GM12865 (cell line): ENCODE measurements at regions not wholly inside any gene's neighbourhood (a gene's known extent, or its start where the extent isn't known, plus 50 kb on each side); places are given as distances from the start of the nearest gene placed in this dataset.

Experiments
- DNase-seq: peaks from one replicate; pipeline ENCODE4 v3.0.0; 2010; ENCODE audit warnings: low read depth
- H3K4me3 ChIP-seq: 2 replicates; pipeline ENCODE4 v1.5.1; 2011; ENCODE audit warnings: mild to moderate bottlenecking, low read depth, low read length, control low read depth
- TF ChIP-seq, protein P1 (sequence below): IDR thresholded peaks from 2 replicates; pipeline ENCODE4 v1.5.1; 2011; ENCODE audit warnings: low read length, control low read depth, low read depth, inconsistent platforms; ENCODE audit not compliant: insufficient read depth; ENCODE audit errors: missing control alignments

DNA sequence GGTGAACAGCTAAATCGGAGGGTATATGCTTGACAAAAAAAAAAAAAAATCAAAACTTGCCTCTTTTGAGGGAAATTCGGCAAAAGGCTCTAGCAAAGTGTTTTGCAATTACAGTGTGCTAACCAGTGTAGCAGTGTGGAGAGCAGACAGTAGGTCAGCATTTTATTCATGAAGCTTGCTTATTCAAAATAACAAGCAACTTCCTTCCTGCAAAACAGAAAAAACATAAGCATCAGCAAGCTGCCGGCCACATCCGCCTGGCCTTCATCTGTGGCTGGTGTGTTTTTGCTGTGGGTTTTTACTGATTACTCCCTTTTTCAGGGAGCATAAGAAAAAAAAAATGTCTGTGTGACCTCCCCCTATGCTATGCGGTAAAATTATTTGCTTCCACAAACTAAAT lies 434.1 kb downstream of the OCA2 start:
- DNase-seq, result no peak
- TF ChIP-seq, protein P1, sequence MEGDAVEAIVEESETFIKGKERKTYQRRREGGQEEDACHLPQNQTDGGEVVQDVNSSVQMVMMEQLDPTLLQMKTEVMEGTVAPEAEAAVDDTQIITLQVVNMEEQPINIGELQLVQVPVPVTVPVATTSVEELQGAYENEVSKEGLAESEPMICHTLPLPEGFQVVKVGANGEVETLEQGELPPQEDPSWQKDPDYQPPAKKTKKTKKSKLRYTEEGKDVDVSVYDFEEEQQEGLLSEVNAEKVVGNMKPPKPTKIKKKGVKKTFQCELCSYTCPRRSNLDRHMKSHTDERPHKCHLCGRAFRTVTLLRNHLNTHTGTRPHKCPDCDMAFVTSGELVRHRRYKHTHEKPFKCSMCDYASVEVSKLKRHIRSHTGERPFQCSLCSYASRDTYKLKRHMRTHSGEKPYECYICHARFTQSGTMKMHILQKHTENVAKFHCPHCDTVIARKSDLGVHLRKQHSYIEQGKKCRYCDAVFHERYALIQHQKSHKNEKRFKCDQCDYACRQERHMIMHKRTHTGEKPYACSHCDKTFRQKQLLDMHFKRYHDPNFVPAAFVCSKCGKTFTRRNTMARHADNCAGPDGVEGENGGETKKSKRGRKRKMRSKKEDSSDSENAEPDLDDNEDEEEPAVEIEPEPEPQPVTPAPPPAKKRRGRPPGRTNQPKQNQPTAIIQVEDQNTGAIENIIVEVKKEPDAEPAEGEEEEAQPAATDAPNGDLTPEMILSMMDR, result no peak
- no peak overlapping the region for H3K4me3 ChIP-seq

DNA sequence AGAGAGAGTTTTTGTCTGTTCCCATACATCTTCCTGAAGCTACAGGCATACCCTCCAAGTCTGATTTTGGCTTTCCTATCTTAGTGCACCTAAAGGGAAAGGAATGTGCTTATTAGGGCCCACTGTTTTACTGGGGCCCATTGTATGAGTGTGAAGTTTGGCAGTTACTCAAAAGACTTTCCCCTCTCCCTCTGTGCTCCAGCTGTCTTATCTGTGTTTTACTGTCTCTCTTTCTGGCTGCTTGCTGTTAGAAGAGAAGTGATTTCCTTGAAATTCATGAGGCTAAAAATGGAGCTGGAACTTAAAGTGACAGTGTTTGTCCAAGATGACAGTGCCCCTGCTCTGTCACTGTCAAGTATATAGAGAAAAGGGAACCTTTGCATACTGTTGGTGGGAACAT lies 436.2 kb downstream of the OCA2 start:
- no peak for DNase-seq
- TF ChIP-seq, protein P1, result no peak
- H3K4me3 ChIP-seq, result no peak overlapping the region

DNA sequence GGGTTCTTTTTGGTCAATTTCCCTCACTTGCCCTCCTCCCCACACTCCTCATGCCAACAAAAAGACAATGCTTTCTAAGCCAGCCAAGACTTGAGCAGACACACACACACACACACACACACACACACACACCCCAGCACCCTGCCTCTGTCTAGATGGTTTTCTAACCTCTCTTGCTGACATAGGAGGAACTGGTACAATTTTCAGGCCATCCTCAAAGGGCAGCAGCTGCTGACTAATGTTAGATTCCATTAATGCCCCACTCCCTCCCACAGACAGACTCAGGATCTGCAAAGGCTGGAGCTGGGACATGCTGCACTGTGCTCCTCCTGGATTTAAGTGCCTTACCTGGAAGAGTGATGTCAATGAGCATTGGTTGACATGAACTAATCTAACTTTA lies 438.4 kb downstream of the OCA2 start:
- no peak overlapping the region for H3K4me3 ChIP-seq
- TF ChIP-seq, protein P1, result no peak
- DNase-seq, result no peak

DNA sequence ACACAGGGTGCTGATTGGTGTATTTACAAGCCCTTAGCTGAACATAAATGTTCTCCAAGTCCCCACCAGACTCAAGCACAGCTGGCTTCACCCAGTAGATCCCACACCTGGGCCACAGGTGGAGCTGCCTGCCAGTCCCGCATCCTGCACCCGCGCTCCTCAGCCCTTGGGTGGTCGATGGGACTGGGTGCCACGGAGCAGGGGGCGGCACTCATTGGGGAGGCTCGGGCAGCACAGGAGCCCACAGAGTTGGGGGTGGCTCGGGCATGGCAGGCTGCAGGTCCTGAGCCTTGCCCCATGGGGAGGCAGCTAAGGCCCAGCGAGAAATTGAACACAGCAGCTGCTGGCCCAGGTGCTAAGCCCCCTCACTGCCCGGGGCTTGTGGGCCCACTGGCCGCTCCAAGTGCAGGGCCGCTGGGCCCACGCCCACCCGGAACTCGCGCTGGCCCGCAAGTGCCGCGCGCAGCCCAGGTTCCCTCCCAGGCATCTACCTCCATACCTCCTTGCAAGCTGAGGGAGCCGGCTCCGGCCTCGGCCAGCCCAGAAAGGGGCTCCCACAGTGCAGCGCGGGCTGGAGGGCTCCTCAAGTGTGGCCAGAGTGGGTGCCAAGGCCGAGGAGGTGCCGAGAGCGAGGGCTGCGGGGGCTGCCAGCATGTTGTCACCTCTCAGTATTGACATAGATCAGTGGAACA lies 442.7 kb downstream of the OCA2 start:
- TF ChIP-seq, protein P1, result no peak
- no peak for DNase-seq
- no peak overlapping the region for H3K4me3 ChIP-seq

DNA sequence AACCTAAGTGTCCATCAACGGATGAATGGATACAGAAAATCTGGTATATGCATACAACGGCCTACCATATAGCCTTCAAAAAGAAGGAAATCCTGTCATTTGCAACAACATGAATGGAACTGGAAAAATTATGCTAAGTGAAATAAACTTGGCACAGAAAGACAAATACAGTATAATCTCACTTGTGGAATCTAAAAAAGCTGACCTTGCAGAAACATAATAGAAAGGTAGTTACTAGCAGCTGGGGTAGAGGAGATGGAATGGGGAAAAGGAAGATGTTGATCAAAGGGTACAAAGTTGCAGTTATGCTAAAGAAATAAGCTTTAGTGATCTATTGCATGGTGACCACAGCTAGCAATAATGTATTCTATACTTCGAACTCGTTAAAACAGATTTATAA lies 444.1 kb downstream of the OCA2 start:
- no peak for DNase-seq
- TF ChIP-seq, protein P1, result no peak

DNA sequence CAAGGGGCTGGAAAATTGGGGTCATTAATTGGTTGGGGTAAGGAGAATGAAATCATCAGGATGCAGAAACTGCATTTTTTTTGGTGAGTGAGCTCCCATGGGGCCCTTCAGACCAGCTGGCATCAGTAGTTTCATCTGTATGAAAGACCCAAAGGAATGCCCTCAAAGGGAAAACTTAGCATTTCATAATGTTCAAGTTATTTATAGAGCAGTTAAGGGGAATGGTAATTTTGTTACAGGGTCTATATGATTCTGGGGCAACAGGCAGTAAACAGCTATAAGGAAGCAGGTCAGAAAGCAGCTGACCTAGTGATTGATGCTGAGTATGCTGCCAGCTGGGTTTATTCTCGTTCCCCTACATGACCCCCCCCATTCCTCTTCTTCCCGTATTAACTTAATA lies 448.9 kb downstream of the OCA2 start:
- TF ChIP-seq, protein P1, result no peak

More for the DNA sequence above, 444.1 kb downstream of the OCA2 start:
- H3K4me3 ChIP-seq, result no peak overlapping the region

DNA sequence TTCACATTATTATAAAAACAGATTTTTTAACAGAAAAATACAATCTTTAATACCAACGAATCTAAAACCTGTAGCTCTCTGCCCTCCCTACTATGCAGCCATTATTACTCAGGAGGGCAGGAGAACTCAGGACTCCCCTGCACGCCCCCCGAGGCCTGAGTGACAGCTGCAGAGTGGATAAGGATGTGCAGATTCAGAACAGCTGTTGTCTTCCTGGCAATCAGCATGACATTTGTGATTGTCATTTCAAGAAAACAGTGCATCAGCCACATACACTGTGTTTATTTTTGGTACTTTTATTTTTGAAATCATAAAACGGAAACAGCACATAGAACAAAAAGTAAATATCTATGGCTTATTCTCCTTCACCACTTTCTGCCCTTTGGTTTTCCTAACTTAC lies 450.8 kb downstream of the OCA2 start:
- DNase-seq, result peak; percentile 0
- TF ChIP-seq, protein P1, result no peak

More for the DNA sequence above, 448.9 kb downstream of the OCA2 start:
- no peak overlapping the region for H3K4me3 ChIP-seq
- no peak for DNase-seq

More for the DNA sequence above, 450.8 kb downstream of the OCA2 start:
- H3K4me3 ChIP-seq, result no peak overlapping the region
